Endothelial cell of umbilical vein (primary cell): ENCODE measurements at regions not wholly inside any gene's neighbourhood (a gene's known extent, or its start where the extent isn't known, plus 50 kb on each side); places are given as distances from the start of the nearest gene placed in this dataset.
A peak's percentile ranks its signal among the peaks of the same experiment; 100 is the strongest.
"Not testable (repeated sequence)": the region's sequence is repeated elsewhere in the genome, so short reads cannot be mapped to it uniquely, and the experiment has no call there.

Experiments
- BruUV-seq: library from RNA; stranded (reverse); fragments of 400-500 nt; replicated peaks from 2 replicates; lab custom pipeline; 2021; lab: Mats Ljungman, UMichigan
- CTCF ChIA-PET: fragments of 300-600, 350-600 bp; sonication (Branson Sonifier 250); formaldehyde crosslinking; loops from one replicate; lab custom pipeline; 2021; ENCODE audit warnings: antibody characterized with exemption, inconsistent platforms; lab: Charles Lee
- POLR2A ChIA-PET: fragments of 300-600, 350-600 bp; sonication (Branson Sonifier 250); formaldehyde crosslinking; loops from one replicate; lab custom pipeline; 2021; ENCODE audit warnings: antibody characterized with exemption, inconsistent platforms; lab: Charles Lee
- DNase-seq: peaks from one replicate; pipeline ENCODE4 v3.0.0-alpha.2; 2011; ENCODE audit warnings: low read depth, low spot score
- FAIRE-seq: peaks from 2 replicates; lab custom pipeline; 2011; peaks lifted over from hg19 to GRCh38; lab: Jason Lieb, UNC
- H2AFZ ChIP-seq: 2 replicates; pipeline ENCODE4 v1.6.0; 2012; ENCODE audit warnings: low read depth, low read length, control low read depth, inconsistent platforms
- H3K27ac ChIP-seq: 2 replicates; pipeline ENCODE4 v1.5.1; 2011; ENCODE audit warnings: low read depth, mild to moderate bottlenecking, control low read depth, low read length, moderate library complexity; ENCODE audit not compliant: insufficient read depth
- H3K27me3 ChIP-seq, 2 experiments: 2 replicates each; pipeline versions ENCODE4 v1.6.0 to v1.6.1; 2011; ENCODE audit warnings: low read length in 2 of 2, mixed read lengths in 1 of 2; ENCODE audit not compliant: control insufficient read depth in 2 of 2, insufficient read depth in 2 of 2
- H3K36me3 ChIP-seq, 2 experiments: 2 replicates in 1 of 2; 3 replicates in 1 of 2; pipeline ENCODE4 v1.5.1; 2011; ENCODE audit warnings: low read length in 2 of 2, mild to moderate bottlenecking in 1 of 2, moderate library complexity in 1 of 2; ENCODE audit not compliant: control insufficient read depth in 2 of 2, insufficient read depth in 2 of 2; ENCODE audit errors: extremely low read depth in 1 of 2
- H3K4me1 ChIP-seq: 3 replicates; pipeline ENCODE4 v1.5.1; 2011; ENCODE audit warnings: mild to moderate bottlenecking, low read length; ENCODE audit not compliant: control insufficient read depth, insufficient read depth; ENCODE audit errors: extremely low read depth
- H3K4me2 ChIP-seq: 2 replicates; pipeline ENCODE4 v1.6.1; 2011; ENCODE audit warnings: low read length, control low read depth, mixed read lengths; ENCODE audit not compliant: insufficient read depth
- H3K4me3 ChIP-seq, 3 experiments: fragments of 200-600 bp in 1 of 3; sonication (generic), shearing (Covaris generic) in 1 of 3; replicated peaks in 1 of 3; 2 replicates each; pipeline ENCODE4 v1.5.1; 2011 to 2016; ENCODE audit warnings: control low read depth in 3 of 3, low read length in 3 of 3, mild to moderate bottlenecking in 2 of 3, inconsistent platforms in 1 of 3, low read depth in 1 of 3, moderate library complexity in 1 of 3; ENCODE audit not compliant: insufficient read depth in 1 of 3
- H3K79me2 ChIP-seq: 2 replicates; pipeline ENCODE4 v1.6.0; 2012; ENCODE audit warnings: low read length, inconsistent platforms; ENCODE audit not compliant: control insufficient read depth, insufficient read depth
- H3K9ac ChIP-seq: replicated peaks from 2 replicates; pipeline ENCODE3; 2011; ENCODE audit warnings: low read length, control low read depth; ENCODE audit not compliant: insufficient read depth; ENCODE audit errors: extremely low read depth
- H3K9me1 ChIP-seq: replicated peaks from 3 replicates; pipeline ENCODE4 v1.6.0; 2011; ENCODE audit warnings: mild to moderate bottlenecking, low read length; ENCODE audit not compliant: control insufficient read depth, insufficient read depth; ENCODE audit errors: extremely low read depth
- H3K9me3 ChIP-seq: replicated peaks from 2 replicates; pipeline ENCODE4 v1.5.1; 2012; ENCODE audit warnings: low read length, inconsistent platforms; ENCODE audit not compliant: control insufficient read depth, insufficient read depth
- H4K20me1 ChIP-seq: replicated peaks from 2 replicates; pipeline ENCODE3; 2011; ENCODE audit warnings: mild to moderate bottlenecking, low read length; ENCODE audit not compliant: control insufficient read depth, insufficient read depth; ENCODE audit errors: extremely low read depth
- FOS ChIP-seq: IDR thresholded peaks from 2 replicates; pipeline ENCODE4 v1.6.1; 2011; ENCODE audit warnings: mild to moderate bottlenecking, low read length, moderate library complexity, borderline replicate concordance; ENCODE audit not compliant: insufficient read depth
- JUN ChIP-seq: IDR thresholded peaks from 2 replicates; pipeline ENCODE4 v1.6.1; 2011; ENCODE audit warnings: borderline replicate concordance, low read depth; ENCODE audit not compliant: insufficient read length, insufficient read depth
- POLR2AphosphoS5 ChIP-seq: IDR thresholded peaks from 2 replicates; pipeline ENCODE4 v1.6.1; 2012; ENCODE audit warnings: low read depth, mild to moderate bottlenecking, control low read depth, low read length, moderate library complexity; ENCODE audit not compliant: insufficient read depth
- dilution Hi-C: fragments of 300-500 bp; cut with MboI; formaldehyde crosslinking; loops from one replicate; pipeline ENCODE4 v1.15.0; 2019; ENCODE audit warnings: low sequenced_read_pairs; ENCODE audit not compliant: extremely low pct_ligation_motif_present
- intact Hi-C: fragments of 100-400 bp; cut with micrococcal nuclease; formaldehyde crosslinking; loops from one replicate; pipeline ENCODE4 v1.10.0; 2022

DNA sequence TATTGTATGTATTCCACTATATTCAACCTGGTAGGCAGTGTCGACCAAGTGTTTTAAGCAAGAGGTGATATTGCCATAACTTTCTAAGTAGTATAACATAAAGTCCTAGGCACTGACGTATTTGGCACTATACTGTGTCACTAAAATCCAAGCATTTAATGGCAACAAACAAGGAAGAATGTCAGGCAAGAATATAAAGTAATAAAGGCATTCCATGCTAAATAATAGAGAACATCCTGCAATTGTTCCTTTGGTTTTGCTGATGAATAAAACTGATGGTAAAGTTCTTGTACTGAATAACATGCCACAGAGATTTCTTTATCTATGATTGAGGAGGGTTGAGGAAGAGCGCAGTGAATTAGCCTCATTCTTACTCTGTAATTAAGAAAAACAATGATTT lies 256.9 kb downstream of the HINT1 start:
- BruUV-seq, result no TSS peak
- Histone ChIP-seq H3K4me1 (no peaks in the 10 kb centered on the region), H3K79me2 (no peaks in the 10 kb centered on the region), H3K9ac (no peak overlapping the region), H3K4me2 (no peak overlapping the region), H3K27me3 (no peaks in the 10 kb centered on the region), H3K36me3 (no peaks in the 10 kb centered on the region), H2AFZ (no peak overlapping the region), H3K4me3 (no peak overlapping the region), H3K9me3 (no peaks in the 10 kb centered on the region), H4K20me1 (no peaks in the 10 kb centered on the region), H3K9me1 (no peaks in the 10 kb centered on the region), H3K27ac (no peak overlapping the region)
- dilution Hi-C loops (no loop called here), intact Hi-C loops (no loop called here)
- ChIA-PET CTCF (no interaction called here), POLR2A (no interaction called here)
- no peak for FAIRE-seq
- DNase-seq, result peak; percentile 20
- TF ChIP-seq FOS, result no peak
- TF ChIP-seq POLR2AphosphoS5, result no peak
- TF ChIP-seq JUN, result no peak

DNA sequence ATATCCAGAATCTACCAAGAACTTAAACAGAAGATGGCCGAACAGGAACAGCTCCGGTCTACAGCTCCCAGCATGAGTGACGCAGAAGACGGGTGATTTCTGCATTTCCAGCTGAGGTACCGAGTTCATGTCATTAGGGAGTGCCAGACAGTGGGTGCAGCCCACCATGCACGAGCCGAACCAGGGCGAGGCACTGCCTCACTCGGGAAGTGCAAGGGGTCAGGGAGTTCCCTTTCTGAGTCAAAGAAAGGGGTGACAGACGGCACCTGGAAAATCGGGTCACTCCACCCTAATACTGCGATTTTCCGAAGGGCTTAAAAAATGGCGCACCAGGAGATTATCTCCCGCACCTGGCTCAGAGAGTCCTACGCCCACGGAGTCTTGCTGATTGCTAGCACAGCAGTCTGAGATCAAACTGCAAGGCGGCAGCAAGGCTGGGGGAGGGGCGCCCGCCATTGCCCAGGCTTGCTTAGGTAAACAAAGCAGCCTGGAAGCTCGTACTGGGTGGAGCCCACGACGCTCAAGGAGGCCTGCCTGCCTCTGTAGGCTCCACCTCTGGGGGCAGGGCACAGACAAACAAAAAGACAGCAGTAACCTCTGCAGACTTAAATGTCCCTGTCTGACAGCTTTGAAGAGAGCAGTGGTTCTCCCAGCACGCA lies 267.4 kb downstream of the HINT1 start:
- FAIRE-seq, dilution Hi-C loops, POLR2A ChIA-PET, H4K20me1 ChIP-seq, intact Hi-C loops, H2AFZ ChIP-seq, H3K36me3 ChIP-seq, H3K27me3 ChIP-seq, H3K9me1 ChIP-seq, H3K4me1 ChIP-seq, H3K9me3 ChIP-seq, H3K4me3 ChIP-seq, BruUV-seq, DNase-seq, H3K4me2 ChIP-seq, H3K27ac ChIP-seq, CTCF ChIA-PET, H3K79me2 ChIP-seq, H3K9ac ChIP-seq: not testable (repeated sequence)

DNA sequence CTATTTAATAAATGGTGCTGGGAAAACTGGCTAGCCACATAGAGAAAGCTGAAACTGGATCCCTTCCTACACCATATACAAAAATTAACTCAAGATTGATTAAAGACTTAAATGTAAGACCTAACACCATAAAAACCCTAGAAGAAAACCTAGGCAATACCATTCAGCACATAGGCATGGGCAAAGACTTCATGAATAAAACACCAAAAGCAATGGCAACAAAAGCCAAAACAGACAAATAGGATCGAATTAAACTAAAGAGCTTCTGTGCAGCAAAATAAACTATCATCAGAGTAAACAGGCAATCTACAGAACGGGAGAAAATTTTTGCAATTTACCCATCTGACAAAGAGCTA lies 267.9 kb downstream of the HINT1 start:
- H3K4me1 ChIP-seq, H2AFZ ChIP-seq, H3K27me3 ChIP-seq, H3K36me3 ChIP-seq, H3K79me2 ChIP-seq, DNase-seq, dilution Hi-C loops, BruUV-seq, H3K9ac ChIP-seq, H3K27ac ChIP-seq, POLR2A ChIA-PET, H3K9me1 ChIP-seq, FAIRE-seq, intact Hi-C loops, H3K4me2 ChIP-seq, H3K4me3 ChIP-seq, CTCF ChIA-PET, H3K9me3 ChIP-seq, H4K20me1 ChIP-seq: not testable (repeated sequence)
